Epidermal melanocyte (primary cell): ENCODE measurements at regions not wholly inside any gene's neighbourhood (a gene's known extent, or its start where the extent isn't known, plus 50 kb on each side); places are given as distances from the start of the nearest gene placed in this dataset.
"Not testable (repeated sequence)": the region's sequence is repeated elsewhere in the genome, so short reads cannot be mapped to it uniquely, and the experiment has no call there.

Source experiments
- DNase-seq: peaks from one replicate; pipeline ENCODE4 v3.0.0; 2011; ENCODE audit warnings: low spot score; ENCODE audit not compliant: insufficient read length

GRCh38 chr7:112982441-112983063 lies 104.1 kb downstream of the GPR85 start:
- no peak for DNase-seq

- DNase-seq: no peak
Observed at GRCh38 chr7:112981966-112982365, 104.7 kb downstream of the GPR85 start.

GRCh38 chr7:112979055-112979454 lies 107.6 kb downstream of the GPR85 start:
- DNase-seq: not testable (repeated sequence)

GRCh38 chr7:112977244-112977955 lies 109.2 kb downstream of the GPR85 start:
- not testable (repeated sequence) for DNase-seq

- DNase-seq: no peak
Observed at GRCh38 chr7:112970771-112971170, 115.9 kb downstream of the GPR85 start.

GRCh38 chr7:112969946-112970345 lies 116.7 kb downstream of the GPR85 start:
- DNase-seq: no peak

GRCh38 chr7:112965506-112965905 lies 121.1 kb downstream of the GPR85 start:
- no peak for DNase-seq

- DNase-seq: no peak
Observed at GRCh38 chr7:112963634-112964033, 123.0 kb downstream of the GPR85 start.

GRCh38 chr7:112962815-112963214 lies 123.8 kb downstream of the GPR85 start:
- no peak for DNase-seq

GRCh38 chr7:112959276-112959675 lies 127.4 kb downstream of the GPR85 start:
- no peak for DNase-seq

- no peak for DNase-seq
Observed at GRCh38 chr7:112958775-112959174, 127.9 kb downstream of the GPR85 start.

- no peak for DNase-seq
Observed at GRCh38 chr7:112957901-112958300, 128.7 kb downstream of the GPR85 start.

- DNase-seq: not testable (repeated sequence)
Observed at GRCh38 chr7:112953031-112953430, 133.6 kb downstream of the GPR85 start.

GRCh38 chr7:112951070-112951469 lies 135.6 kb downstream of the GPR85 start:
- no peak for DNase-seq

- DNase-seq: not testable (repeated sequence)
Observed at GRCh38 chr7:112949682-112950081, 136.9 kb downstream of the GPR85 start.

GRCh38 chr7:112946350-112946749 lies 140.3 kb downstream of the GPR85 start:
- no peak for DNase-seq

- no peak for DNase-seq
Observed at GRCh38 chr7:112945046-112945445, 141.6 kb downstream of the GPR85 start.

- DNase-seq: no peak
Observed at GRCh38 chr7:112942981-112943380, 143.6 kb downstream of the GPR85 start.

- not testable (repeated sequence) for DNase-seq
Observed at GRCh38 chr7:112942125-112942524, 144.5 kb downstream of the GPR85 start.

GRCh38 chr7:112940314-112940732 lies 146.3 kb downstream of the GPR85 start:
- DNase-seq: no peak

- peak; percentile 94 for DNase-seq
Observed at GRCh38 chr7:112939574-112940313, 146.9 kb downstream of the GPR85 start.

GRCh38 chr7:112938863-112939573 lies 147.6 kb downstream of the GPR85 start:
- no peak for DNase-seq
